ENCODE measurements at regions not wholly inside any gene's neighbourhood (a gene's known extent, or its start where the extent isn't known, plus 50 kb on each side); places are given as distances from the start of the nearest gene placed in this dataset.

DNA sequence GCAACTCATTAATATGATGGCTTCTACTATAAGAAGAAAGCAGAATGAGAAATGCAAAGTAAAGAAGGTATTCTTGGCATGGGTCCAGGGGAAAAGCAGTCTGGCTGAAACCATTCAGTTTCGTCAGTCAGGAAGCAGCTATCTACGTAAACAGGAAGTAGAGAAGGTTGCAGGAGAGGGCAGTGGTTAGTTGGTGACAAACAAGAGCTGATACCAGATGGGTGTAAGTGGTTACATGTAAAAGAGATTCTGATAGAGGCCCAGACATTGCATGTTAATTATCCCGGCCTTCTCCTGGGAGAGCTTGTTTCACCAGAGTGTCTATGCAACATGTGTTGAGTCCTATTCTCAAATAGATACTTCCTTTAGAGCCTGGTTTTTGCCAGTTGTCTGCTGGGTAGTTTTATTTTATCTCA is 58.4 kb upstream of the PSMA1 start:
- TF ChIP-seq, protein P1, sequence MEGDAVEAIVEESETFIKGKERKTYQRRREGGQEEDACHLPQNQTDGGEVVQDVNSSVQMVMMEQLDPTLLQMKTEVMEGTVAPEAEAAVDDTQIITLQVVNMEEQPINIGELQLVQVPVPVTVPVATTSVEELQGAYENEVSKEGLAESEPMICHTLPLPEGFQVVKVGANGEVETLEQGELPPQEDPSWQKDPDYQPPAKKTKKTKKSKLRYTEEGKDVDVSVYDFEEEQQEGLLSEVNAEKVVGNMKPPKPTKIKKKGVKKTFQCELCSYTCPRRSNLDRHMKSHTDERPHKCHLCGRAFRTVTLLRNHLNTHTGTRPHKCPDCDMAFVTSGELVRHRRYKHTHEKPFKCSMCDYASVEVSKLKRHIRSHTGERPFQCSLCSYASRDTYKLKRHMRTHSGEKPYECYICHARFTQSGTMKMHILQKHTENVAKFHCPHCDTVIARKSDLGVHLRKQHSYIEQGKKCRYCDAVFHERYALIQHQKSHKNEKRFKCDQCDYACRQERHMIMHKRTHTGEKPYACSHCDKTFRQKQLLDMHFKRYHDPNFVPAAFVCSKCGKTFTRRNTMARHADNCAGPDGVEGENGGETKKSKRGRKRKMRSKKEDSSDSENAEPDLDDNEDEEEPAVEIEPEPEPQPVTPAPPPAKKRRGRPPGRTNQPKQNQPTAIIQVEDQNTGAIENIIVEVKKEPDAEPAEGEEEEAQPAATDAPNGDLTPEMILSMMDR (IDR thresholded peaks at IDR 0.05): no peak
- peak in 1 of 2 donors; percentile 15 for TF ChIP-seq POLR2A (IDR thresholded peaks at IDR 0.05)

All from Peyer's patch (tissue), 4 donors.